H9 (cell line): ENCODE measurements at regions not wholly inside any gene's neighbourhood (a gene's known extent, or its start where the extent isn't known, plus 50 kb on each side); places are given as distances from the start of the nearest gene placed in this dataset.

Experiments used
- DNase-seq: peaks from one replicate; pipeline ENCODE4 v3.0.0-alpha.2; 2017
- H2AFZ ChIP-seq: one replicate; pipeline ENCODE4 v1.6.1; 2013; ENCODE audit warnings: mild to moderate bottlenecking, low read length, control low read depth, moderate library complexity
- H2AK5ac ChIP-seq: 2 replicates; pipeline ENCODE4 v1.6.1; 2013; ENCODE audit warnings: low read length, control low read depth, mixed read lengths; ENCODE audit not compliant: insufficient read length
- H2BK120ac ChIP-seq: one replicate; pipeline ENCODE4 v1.6.1; 2013; ENCODE audit warnings: low read depth, mild to moderate bottlenecking, low read length, control low read depth, inconsistent platforms; ENCODE audit not compliant: poor library complexity, severe bottlenecking
- H2BK12ac ChIP-seq: 2 replicates; pipeline ENCODE4 v1.6.1; 2013; ENCODE audit warnings: low read length, control low read depth, mixed read lengths, low read depth; ENCODE audit not compliant: insufficient read length
- H2BK15ac ChIP-seq: 2 replicates; pipeline ENCODE4 v1.6.1; 2013; ENCODE audit warnings: low read depth, low read length, control low read depth
- H2BK20ac ChIP-seq: one replicate; pipeline ENCODE4 v1.6.1; 2013; ENCODE audit warnings: low read depth, mild to moderate bottlenecking, low read length, control low read depth, inconsistent platforms; ENCODE audit not compliant: poor library complexity, severe bottlenecking
- H2BK5ac ChIP-seq: 2 replicates; pipeline ENCODE4 v1.6.1; 2013; ENCODE audit warnings: low read length, control low read depth, mixed read lengths; ENCODE audit not compliant: insufficient read length
- H3K14ac ChIP-seq: 2 replicates; pipeline ENCODE4 v1.6.1; 2013; ENCODE audit warnings: low read length, control low read depth; ENCODE audit not compliant: insufficient read depth
- H3K18ac ChIP-seq: 2 replicates; pipeline ENCODE4 v1.6.1; 2013; ENCODE audit warnings: low read depth, mild to moderate bottlenecking, mixed read lengths, low read length, control low read depth; ENCODE audit not compliant: insufficient read length
- H3K23ac ChIP-seq: 2 replicates; pipeline ENCODE4 v1.6.1; 2013; ENCODE audit warnings: low read length, control low read depth, mixed read lengths, low read depth; ENCODE audit not compliant: insufficient read length
- H3K23me2 ChIP-seq: 2 replicates; pipeline ENCODE4 v1.6.1; 2013; ENCODE audit warnings: low read depth, mild to moderate bottlenecking, mixed read lengths, low read length, control low read depth; ENCODE audit not compliant: insufficient read length, poor library complexity, severe bottlenecking
- H3K27ac ChIP-seq: 2 replicates; pipeline ENCODE4 v1.5.1; 2013; ENCODE audit warnings: low read length, control low read depth, mixed read lengths, low read depth; ENCODE audit not compliant: insufficient read length
- H3K27me3 ChIP-seq: 2 replicates; pipeline ENCODE4 v1.6.1; 2013; ENCODE audit warnings: low read length, control low read depth, inconsistent platforms; ENCODE audit not compliant: insufficient read depth
- H3K4ac ChIP-seq: 2 replicates; pipeline ENCODE4 v1.6.1; 2013; ENCODE audit warnings: low read depth, mild to moderate bottlenecking, control low read depth, inconsistent platforms, low read length, moderate library complexity
- H3K4me1 ChIP-seq: 2 replicates; pipeline ENCODE4 v1.6.1; 2013; ENCODE audit warnings: low read length, control low read depth, inconsistent platforms; ENCODE audit not compliant: insufficient read depth
- H3K4me2 ChIP-seq: 2 replicates; pipeline ENCODE4 v1.6.1; 2013; ENCODE audit warnings: low read length, control low read depth, mixed read lengths; ENCODE audit not compliant: insufficient read length, insufficient read depth
- H3K56ac ChIP-seq: 2 replicates; pipeline ENCODE4 v1.6.1; 2013; ENCODE audit warnings: low read depth, mild to moderate bottlenecking, mixed read lengths, low read length, control low read depth; ENCODE audit not compliant: insufficient read length
- H3K79me1 ChIP-seq: 2 replicates; pipeline ENCODE4 v1.6.1; 2013; ENCODE audit warnings: low read depth, mild to moderate bottlenecking, moderate library complexity, low read length, control low read depth, inconsistent platforms; ENCODE audit not compliant: insufficient read depth, poor library complexity, severe bottlenecking
- H3K79me2 ChIP-seq: 2 replicates; pipeline ENCODE4 v1.6.1; 2013; ENCODE audit warnings: low read length, control low read depth, inconsistent platforms; ENCODE audit not compliant: insufficient read depth
- H3K9ac ChIP-seq: 2 replicates; pipeline ENCODE4 v1.6.1; 2013; ENCODE audit warnings: low read length, control low read depth, mixed read lengths; ENCODE audit not compliant: insufficient read length; ENCODE audit errors: extremely low read depth
- H3K9me3 ChIP-seq: one replicate; pipeline ENCODE4 v1.6.1; 2013; ENCODE audit warnings: low read depth, low read length, inconsistent platforms; ENCODE audit not compliant: control insufficient read depth
- H3T11ph ChIP-seq: one replicate; pipeline ENCODE4 v1.6.1; 2013; ENCODE audit warnings: mild to moderate bottlenecking, low read length, control low read depth, inconsistent platforms
- H4K20me1 ChIP-seq: one replicate; pipeline ENCODE4 v1.6.1; 2013; ENCODE audit not compliant: control insufficient read depth, insufficient read length, insufficient read depth
- H4K5ac ChIP-seq: 2 replicates; pipeline ENCODE4 v1.6.1; 2013; ENCODE audit warnings: low read depth, mild to moderate bottlenecking, mixed read lengths, low read length, control low read depth; ENCODE audit not compliant: insufficient read length
- H4K8ac ChIP-seq: replicated peaks from 2 replicates; pipeline ENCODE4 v1.6.1; 2013; ENCODE audit warnings: low read length, control low read depth, mixed read lengths, low read depth; ENCODE audit not compliant: insufficient read length
- H4K91ac ChIP-seq: 2 replicates; pipeline ENCODE4 v1.6.1; 2013; ENCODE audit warnings: low read depth, mild to moderate bottlenecking, moderate library complexity, mixed read lengths, low read length, control low read depth; ENCODE audit not compliant: insufficient read length
- H3K27ac Mint-ChIP-seq, 3 experiments: 2 replicates in 2 of 3; 3 replicates in 1 of 3; pipeline ENCODE4 v1.8.0; 2020 to 2021; ENCODE audit warnings: mixed read lengths in 3 of 3, mild to moderate bottlenecking in 1 of 3, moderate library complexity in 1 of 3
- H3K27me3 Mint-ChIP-seq: 2 replicates; pipeline ENCODE4 v1.8.0; 2021; ENCODE audit warnings: low read depth, mild to moderate bottlenecking, moderate library complexity, mixed read lengths
- H3K36me3 Mint-ChIP-seq, 3 experiments: 2 replicates in 2 of 3; 3 replicates in 1 of 3; pipeline ENCODE4 v1.8.0; 2020 to 2021; ENCODE audit warnings: low read depth in 3 of 3, mixed read lengths in 3 of 3; ENCODE audit not compliant: insufficient read depth in 1 of 3
- H3K4me1 Mint-ChIP-seq, 2 experiments: 2 replicates each; pipeline ENCODE4 v1.8.0; 2020; ENCODE audit warnings: mixed read lengths in 2 of 2
- H3K4me3 Mint-ChIP-seq, 2 experiments: 2 replicates in 1 of 2; 3 replicates in 1 of 2; pipeline ENCODE4 v1.8.0; 2020 to 2021; ENCODE audit warnings: mild to moderate bottlenecking in 2 of 2, mixed read lengths in 2 of 2, moderate library complexity in 1 of 2
- H3K9me3 Mint-ChIP-seq, 2 experiments: 2 replicates in 1 of 2; 3 replicates in 1 of 2; pipeline ENCODE4 v1.8.0; 2020; ENCODE audit warnings: mild to moderate bottlenecking in 2 of 2, mixed read lengths in 2 of 2, moderate library complexity in 1 of 2
- WGBS: extraction: QIAGEN DNeasy Blood & Tissue Kit; methylation state at CpG from one replicate; pipeline ENCODE4 v1.1.7; 2013; ENCODE audit warnings: missing lambda C conversion rate, low lambda C conversion rate, mixed read lengths; ENCODE audit not compliant: insufficient read length; ENCODE audit errors: extremely low coverage; 5-methylcytosine and 5-hydroxymethylcytosine counted together
- TF ChIP-seq, protein P1 (sequence below): fragments of 200-600 bp; sonication (generic); conservative IDR thresholded peaks from 3 replicates; pipeline ENCODE4 v1.8.0; 2021; ENCODE audit warnings: antibody characterized with exemption, mild to moderate bottlenecking

DNA sequence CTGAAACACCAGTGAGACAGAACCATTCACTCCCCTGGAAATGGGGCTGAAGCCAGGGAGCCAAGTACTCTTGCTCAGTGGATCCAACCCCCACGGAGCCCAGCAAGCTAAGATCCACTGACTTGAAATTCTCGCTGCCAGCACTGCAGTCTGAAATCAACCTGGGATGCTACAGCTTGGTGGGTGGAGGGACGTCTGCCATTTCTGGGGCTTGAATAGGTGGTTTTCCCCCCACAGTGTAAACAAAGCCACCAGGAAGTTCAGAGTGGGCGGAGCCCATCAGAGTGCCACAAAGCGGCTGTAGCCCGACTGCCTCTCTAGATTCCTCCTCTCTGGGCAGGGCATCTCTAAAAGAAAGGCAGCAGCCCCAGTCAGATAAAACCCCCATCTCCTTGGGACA lies 292.8 kb downstream of the LNPK start:
- Histone ChIP-seq H3T11ph (no peak overlapping the region), H3K23me2 (no peaks in the 10 kb centered on the region), H2BK5ac (no peak overlapping the region), H3K4ac (no peak overlapping the region), H2BK120ac (no peak overlapping the region), H3K27me3 (no peaks in the 10 kb centered on the region), H3K23ac (no peak overlapping the region), H3K9ac (no peak overlapping the region), H2BK12ac (no peak overlapping the region), H3K4me1 (no peaks in the 10 kb centered on the region), H3K27ac (no peak overlapping the region), H2AFZ (no peak overlapping the region), H3K56ac (no peak overlapping the region), H4K8ac (no peak overlapping the region), H3K79me1 (no peaks in the 10 kb centered on the region), H2BK20ac (no peak overlapping the region), H3K4me2 (no peak overlapping the region), H3K9me3 (no peaks in the 10 kb centered on the region), H4K20me1 (no peaks in the 10 kb centered on the region), H3K18ac (no peak overlapping the region), H3K14ac (no peak overlapping the region), H4K5ac (no peak overlapping the region), H2AK5ac (no peak overlapping the region), H3K79me2 (no peaks in the 10 kb centered on the region), H2BK15ac (no peak overlapping the region), H4K91ac (no peak overlapping the region)
- no CpG with 5 or more reads among the region's 6 CpGs for WGBS
- H3K27ac Mint-ChIP-seq, result no peak overlapping the region; a peak in 1 of 7 replicates
- peaks cover 3 to 13% of the 10 kb centered on the region in 2 experiments for H3K9me3 Mint-ChIP-seq
- TF ChIP-seq, protein P1, sequence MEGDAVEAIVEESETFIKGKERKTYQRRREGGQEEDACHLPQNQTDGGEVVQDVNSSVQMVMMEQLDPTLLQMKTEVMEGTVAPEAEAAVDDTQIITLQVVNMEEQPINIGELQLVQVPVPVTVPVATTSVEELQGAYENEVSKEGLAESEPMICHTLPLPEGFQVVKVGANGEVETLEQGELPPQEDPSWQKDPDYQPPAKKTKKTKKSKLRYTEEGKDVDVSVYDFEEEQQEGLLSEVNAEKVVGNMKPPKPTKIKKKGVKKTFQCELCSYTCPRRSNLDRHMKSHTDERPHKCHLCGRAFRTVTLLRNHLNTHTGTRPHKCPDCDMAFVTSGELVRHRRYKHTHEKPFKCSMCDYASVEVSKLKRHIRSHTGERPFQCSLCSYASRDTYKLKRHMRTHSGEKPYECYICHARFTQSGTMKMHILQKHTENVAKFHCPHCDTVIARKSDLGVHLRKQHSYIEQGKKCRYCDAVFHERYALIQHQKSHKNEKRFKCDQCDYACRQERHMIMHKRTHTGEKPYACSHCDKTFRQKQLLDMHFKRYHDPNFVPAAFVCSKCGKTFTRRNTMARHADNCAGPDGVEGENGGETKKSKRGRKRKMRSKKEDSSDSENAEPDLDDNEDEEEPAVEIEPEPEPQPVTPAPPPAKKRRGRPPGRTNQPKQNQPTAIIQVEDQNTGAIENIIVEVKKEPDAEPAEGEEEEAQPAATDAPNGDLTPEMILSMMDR, result no peak
- DNase-seq, result no peak
- no peak overlapping the region for H3K4me3 Mint-ChIP-seq
- H3K27me3 Mint-ChIP-seq, result peaks cover 6% of the 10 kb centered on the region; the same call in 1 of the 2 replicates
- H3K36me3 Mint-ChIP-seq, result peaks cover under 1 to 4% (median 2%) of the 10 kb centered on the region in 3 experiments; a peak in 2 of 7 replicates
- H3K4me1 Mint-ChIP-seq, result peaks cover 0 to 6% of the 10 kb centered on the region in 2 experiments; a peak in 1 of 4 replicates
